Stimulated activated CD4-positive, alpha-beta T cell treated with anti-CD3 and anti-CD28 coated beads, TNF-alpha, amount 100 ng/mL, for 48 hours (primary cell): ENCODE measurements at regions not wholly inside any gene's neighbourhood (a gene's known extent, or its start where the extent isn't known, plus 50 kb on each side); places are given as distances from the start of the nearest gene placed in this dataset.
"Not testable (repeated sequence)": the region's sequence is repeated elsewhere in the genome, so short reads cannot be mapped to it uniquely, and the experiment has no call there.

Experiments
- DNase-seq, 3 donors: peaks; one replicate each; pipeline ENCODE4 v3.0.0-alpha.2; 2020; ENCODE audit warnings: low read depth in 3 of 3

DNA sequence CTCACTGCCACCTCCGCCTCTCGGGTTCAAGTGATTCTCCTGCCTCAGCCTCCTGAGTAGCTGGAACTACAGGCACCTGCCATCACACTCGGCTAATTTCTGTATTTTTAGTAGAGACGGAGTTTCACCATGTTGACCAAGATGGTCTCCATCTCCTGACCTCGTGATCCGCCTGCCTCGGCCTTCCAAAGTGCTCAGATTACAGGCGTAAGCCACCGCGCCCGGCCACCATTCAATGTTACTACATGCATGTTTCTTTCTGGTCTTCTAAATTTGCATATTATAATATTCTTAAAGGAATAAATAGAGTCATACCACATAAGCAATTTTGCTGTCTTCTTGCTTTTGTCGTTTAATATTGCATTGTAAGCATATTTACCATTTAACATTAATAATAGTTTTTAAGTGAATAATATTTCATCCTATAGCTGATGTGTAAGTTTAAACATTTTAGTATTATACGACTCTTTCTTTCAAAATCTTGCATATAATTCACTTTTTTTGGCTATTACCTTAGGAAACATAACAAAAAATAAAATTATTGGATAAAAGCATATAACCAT is 1270.4 kb downstream of the ADGRL3 start:
- DNase-seq, result no peak

DNA sequence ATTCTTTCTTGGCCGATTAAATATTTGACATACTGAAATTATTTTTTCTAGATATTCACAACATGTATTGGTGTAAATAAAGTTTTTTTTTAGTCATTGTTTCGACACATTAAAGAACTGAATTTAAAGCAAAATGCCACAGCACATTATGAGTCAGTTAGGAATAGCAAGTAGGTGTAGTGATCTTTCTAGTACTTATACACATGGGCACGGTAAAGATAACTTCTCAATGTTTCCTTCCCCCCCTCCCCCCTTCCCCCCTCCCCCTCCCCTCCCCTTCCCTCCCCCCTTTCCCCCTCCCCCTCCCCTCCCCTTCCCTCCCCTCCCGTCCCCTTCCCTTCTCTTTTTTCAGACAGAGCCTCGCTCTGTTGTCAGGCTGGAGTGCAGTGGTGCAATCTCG is 1269.9 kb downstream of the ADGRL3 start:
- no peak for DNase-seq

DNA sequence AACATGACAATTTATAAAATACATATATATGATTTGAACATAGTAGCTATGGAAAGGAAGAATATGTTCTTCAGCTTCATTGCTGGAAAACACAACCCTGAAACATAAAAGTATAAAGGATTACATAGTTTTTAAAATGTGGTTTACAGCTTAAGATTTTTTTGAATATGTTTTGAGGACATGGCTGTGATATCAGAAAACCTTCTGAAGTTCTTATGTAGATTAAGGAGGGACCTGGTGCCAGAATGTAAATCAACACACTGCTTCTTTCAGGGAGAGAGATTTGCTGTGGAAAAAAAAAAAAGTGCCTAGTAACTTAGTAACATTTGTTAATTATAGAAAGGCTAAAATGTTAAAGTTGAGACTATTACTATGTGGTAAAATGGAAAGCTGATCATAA is 1261.8 kb downstream of the ADGRL3 start:
- DNase-seq, result no peak

DNA sequence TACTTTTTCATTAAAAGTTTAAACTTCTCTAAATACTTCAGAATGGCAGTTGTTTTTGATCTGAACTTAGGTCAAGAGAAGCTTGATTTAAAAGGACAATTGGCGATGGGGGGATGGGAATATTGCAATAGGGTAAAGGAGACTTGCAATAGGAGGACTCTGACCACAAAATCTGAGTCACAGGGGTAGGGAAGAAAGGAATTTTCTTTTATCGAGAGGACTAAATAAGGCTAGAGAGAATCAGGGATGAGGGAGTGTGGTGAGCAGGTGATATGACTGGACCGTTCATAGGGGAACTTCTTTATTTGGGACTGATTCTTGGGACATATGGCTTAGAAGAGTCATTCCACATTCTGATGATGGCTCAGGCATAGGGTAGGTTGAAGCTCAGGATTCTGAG is 1260.2 kb downstream of the ADGRL3 start:
- no peak for DNase-seq

DNA sequence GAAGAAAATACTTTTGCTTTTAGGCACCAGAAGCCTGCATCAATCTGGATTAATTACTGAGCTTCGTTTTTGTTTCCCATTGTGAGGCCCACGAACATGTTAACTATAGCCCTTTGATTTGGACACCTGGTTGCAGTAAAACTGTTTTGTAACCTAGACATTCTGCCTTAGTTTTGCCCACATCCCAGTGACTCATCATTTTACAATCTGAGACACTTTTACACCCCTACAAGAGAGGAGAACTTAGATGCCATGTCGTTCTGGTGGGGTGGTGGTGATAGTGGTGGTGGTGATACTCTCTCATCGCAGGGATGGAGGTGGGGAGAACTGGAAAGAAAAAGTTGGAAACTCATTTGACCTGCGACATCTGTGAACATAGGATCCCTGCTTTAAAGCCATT is 1257.2 kb downstream of the ADGRL3 start:
- no peak for DNase-seq

DNA sequence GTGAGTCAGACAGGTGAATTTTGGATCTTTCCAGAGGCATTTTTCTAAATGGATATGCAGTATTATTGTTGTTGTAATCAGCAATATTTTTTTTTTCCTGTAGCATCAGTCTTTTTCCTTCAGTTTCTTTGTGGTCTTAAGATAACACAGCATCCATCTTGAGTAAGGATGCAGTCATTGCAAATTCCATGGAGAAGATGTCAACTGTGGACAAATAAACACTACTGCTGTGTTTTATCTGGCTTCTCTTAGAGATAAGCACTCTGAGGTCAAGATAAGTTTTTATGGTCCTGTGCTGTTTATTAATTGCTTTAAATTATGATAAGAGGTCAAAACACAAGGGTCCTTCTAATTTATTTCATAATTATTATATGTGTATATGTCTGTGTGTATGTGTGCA is 1255.7 kb downstream of the ADGRL3 start:
- DNase-seq, result no peak

DNA sequence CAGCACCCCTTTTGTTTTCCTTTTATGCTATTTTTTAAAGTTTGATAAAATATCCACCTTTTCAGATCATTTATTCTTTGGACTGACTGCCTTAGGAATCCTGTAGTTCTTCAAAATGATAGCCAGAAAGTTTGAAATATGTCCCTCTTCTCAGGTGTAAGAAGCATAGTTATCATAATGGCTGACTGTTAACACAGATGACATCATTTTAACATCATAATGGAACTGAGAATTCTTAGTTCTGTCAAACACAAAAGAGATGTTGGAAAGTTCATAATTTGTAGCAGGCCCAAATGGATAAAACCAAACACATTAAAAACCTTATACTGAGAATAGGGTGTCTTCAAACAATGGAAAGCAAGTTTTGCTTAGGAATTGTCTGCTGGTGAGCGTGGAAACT is 1254.4 kb downstream of the ADGRL3 start:
- DNase-seq, result no peak

DNA sequence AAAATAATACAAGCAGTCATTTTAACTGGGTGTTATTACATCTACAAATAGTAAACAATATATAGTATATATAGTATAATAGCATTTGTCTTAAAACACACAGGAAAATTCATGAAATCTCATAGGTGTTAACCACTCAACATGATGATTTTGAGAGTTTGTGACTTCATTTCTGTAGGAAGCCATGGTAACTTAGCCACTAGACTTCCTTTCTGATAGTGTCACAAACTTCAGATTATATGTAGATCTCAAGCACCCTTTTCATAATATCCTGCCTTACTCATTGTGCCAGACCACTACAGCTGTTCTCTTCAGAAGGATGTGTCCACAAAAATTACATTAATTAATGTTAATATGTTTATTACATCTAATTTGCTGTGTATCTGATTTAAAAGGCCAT is 1250.6 kb downstream of the ADGRL3 start:
- no peak for DNase-seq

DNA sequence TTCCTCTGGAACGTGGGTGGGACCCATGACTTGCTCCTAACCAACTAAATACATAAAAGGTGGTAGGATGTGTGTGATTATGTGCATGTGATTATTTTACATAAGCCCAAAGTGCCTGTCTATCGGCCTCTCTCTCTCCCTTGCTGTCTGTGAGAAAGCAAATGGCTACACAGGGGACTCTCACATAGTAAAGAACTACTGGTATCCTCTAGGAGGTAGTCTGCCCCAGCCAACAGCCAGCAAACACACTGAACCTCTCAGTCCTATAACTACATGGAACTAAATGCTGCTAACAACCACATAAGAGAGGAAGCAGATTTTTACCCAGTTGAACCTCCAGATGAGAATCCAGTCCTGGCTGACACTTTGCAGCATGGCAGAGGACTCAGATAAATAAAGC is 1249.4 kb downstream of the ADGRL3 start:
- DNase-seq, result no peak

DNA sequence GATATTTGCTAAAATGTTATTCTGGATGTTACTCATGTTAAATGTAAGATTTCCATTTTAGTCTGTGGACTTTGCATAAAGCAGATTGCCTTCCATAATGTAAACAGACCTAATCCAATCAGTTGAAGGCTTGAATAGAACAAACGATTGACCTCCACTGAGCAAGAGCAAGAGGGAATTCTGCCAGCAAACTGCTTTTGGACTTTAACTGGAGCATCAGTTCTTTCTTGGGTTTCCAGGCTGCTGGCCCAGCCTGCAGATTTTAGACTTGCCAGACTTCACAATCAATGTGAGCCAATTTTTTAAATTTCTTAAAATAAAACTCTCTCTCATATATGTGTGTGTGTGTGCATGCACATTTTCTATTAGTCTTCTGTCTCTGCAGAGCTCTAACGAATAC is 1248.8 kb downstream of the ADGRL3 start:
- DNase-seq, result no peak

DNA sequence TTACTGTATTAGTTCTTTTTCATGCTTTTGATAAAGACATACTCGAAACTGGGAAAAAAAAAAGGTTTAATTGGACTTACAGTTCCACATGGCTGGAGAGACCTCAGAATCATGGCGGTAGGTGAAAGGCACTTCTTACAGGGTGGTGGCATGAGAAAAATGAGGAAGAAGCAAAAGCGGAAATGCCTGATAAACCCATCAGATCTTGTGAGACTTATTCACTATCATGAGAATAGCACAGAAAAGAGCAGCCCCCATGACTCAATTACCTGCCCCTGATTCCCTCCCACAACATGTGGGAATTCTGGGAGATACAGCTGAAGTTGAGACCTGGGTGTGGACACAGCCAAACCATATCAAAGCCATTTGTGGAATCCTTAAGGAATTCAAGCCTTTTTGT is 1238.9 kb downstream of the ADGRL3 start:
- no peak for DNase-seq

DNA sequence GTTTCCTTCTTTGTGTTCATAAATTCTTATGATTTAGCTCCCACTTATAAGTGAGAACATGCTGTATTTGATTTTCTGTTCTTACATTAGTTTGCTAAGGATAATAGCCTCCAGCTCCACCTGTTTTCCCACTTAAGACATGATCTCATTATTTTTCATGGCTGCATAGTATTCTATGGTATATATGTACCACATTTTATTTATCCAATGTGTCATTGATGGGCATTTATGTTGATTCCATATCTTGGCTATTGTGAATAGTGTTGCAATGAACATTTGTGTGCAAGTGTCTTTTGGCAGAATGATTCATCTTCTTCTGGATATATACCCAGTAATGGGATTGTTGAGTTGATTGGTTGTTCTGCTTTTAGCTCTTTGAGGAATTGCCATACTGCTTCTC is 1234.8 kb downstream of the ADGRL3 start:
- DNase-seq, result no peak

DNA sequence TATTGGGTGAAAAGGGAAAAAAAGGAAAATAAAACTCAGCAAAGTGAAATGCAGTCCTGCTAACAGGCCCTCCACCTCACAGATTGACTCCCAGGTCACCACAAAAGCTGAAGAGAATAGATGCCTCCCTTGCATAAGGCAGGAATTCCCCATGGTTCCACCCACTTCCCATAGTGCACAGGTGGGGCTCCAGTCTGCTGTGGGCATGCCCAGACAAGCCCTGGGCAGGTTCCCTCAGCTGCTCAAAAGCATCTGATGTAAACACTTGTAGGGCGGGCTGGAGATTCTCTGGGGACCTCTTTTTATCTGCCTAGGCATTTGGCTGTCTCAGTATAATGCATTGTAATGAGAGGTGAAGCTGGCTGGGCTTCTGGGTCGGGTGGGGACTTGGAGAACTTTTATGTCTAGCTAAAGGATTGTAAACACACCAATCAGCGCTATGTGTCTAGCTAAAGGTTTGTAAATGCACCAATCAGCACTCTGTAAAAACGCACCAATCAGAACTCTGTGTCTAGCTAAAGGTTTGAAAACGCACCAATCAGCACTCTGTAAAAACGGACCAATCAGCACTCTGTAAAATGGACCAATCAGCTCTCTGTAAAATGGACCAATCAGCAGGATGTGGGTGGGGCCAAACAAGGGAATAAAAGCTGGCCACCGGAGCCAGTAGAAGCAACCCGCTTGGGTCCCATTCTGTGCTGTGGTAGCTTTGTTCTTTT is 1231.5 kb downstream of the ADGRL3 start:
- DNase-seq, result not testable (repeated sequence)

DNA sequence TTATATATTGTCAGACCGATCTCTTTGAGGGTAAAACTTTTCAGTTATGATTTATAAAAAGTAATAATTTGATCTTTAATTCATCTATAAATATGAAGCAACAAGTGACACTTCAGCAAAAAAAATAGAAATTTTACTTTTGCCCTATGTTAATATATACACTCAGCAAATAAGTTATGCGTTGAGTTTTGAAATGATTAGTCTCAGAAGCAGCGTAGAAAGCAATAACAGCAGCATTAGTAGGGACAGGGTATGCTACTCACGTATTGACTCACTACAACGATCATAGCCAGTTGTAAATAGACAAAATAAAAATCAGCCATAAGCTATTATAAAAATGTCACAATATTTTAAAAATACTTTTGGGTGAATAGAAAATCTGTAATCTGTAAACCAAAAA is 1229.2 kb downstream of the ADGRL3 start:
- DNase-seq, result no peak

DNA sequence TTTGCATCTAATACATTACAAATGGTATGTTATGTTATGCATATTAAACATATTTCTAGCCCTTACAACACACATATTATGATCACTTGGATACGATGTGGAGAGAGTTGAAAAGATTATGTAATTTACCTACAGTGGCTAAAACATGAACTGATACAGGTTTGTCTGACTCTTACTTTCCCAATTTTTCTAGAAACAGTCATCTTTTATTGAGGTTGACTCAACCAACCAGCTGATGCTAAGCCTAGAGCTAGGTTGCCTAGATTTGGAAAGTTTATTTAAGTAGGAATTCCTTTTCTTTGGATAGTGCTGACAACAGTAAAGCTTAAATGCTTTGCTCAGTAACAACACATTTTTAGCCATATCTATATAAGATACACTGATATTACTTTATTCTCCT is 1215.1 kb downstream of the ADGRL3 start:
- no peak for DNase-seq

DNA sequence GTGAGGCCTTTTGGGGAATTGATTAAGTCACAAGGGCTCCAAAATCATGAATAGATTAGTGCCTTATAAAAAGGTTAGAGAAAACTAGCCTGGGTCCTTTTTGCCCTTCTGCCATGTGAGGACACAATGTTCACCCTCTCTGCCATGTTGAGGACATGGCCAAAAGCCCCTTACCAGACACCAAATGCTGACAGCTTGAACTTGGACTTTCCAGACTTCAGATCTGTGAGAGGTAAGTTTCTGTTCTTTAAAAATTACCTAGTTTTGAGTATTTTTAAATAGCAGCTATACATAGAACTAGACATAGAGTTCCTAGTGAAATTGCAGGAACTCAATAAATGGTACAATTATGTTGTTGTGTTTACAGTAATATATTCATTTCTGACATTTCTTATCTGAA is 1214.4 kb downstream of the ADGRL3 start:
- DNase-seq, result no peak

DNA sequence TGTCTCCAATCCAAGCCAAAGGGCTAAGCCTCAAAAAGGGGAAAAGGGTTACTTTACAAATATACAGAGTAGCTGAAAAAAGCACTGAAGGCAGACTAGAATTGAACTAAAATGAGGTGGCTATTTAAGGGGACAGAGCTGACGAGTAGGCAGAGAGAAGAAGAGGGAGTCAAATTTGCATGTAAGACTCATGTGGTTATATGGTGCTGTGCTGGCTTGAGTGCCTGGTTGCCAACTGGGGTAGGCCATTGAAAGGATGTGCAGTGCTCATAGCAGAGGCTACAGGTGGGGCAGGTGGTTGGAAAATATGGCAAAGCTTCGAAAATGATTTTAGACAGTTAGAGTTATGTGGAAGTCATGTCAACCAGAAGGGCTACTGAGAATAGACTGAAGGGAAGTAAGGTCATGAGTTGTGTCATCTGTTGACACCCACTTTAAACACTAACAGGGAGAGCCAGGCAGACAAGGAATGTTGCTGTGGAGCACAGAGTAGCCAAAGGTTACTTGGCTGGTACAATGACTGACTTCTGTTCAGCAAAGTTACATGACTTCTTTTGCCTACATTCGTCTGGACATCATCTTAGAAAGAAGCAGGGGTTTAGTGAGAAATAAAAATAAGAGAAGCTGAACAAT is 1210.4 kb downstream of the ADGRL3 start:
- no peak for DNase-seq

DNA sequence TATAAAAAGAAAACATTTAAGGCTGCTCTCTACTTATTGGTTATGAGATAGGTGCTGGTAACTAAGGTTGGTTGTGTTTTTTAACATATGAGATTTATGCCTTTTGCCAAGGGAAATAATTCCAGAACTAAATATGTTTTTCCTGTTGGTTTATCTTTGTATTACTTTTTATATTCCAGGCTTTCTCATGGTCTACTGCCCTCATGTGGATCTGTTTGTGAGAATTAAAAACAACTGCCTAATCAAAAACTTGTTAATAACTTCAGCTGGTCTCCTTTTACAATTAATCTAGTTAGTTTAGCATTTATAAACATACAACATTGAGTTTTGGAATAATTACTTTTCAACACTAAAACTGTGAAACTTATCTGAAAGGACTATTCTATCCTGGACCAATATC is 1208.3 kb downstream of the ADGRL3 start:
- no peak for DNase-seq

DNA sequence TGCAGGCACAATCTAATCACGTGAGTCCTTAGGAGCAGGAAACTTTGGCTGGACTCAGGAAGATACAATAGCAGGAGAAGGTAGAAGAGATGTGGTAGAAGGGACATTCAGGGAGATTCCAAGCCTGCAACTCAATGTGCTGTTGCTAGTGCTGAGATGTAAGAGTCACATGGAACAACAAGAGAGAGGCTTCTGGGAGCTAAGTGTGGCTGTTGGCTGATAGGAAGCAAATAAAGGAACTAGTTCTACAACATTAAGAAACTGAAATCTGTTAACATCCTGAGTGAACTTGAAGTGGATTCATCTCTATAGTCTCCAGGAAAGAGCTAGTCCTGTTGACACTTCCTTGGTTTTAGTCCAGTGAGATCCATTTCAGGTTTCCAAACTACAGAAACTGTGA is 1207.4 kb downstream of the ADGRL3 start:
- DNase-seq, result no peak

DNA sequence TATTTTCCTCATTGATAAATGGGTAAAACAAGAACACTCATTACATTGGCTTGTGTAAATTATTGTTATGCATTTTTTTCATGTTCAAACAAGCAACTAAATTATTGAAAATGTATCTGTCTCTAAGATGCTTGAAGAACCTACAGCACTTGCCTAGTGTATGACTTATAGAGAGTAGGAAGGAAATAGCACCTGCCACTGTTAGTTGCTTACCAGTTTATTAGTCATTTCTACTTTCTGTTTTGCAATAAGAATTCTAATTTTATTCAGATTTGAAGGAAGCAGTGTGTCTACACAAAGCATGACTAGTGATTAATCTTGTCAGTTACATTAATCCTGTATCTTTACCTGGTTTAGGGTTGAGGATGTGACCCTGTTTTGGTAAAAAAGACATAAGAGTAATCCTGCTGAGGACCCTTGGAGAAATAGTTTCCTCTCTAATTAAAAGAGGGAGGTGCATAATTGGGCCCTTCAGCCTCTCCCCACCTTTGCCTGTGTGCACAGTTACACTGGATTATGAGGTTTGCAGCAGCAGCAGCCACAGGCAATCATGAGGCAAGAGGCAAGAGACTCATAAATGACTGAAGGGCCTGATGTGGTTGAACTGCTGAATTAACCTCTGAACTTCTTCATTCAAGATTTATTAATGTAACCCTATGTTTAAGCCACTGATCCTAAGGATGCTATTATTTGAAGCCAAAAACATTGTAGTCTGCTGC is 1202.1 kb downstream of the ADGRL3 start:
- no peak for DNase-seq

DNA sequence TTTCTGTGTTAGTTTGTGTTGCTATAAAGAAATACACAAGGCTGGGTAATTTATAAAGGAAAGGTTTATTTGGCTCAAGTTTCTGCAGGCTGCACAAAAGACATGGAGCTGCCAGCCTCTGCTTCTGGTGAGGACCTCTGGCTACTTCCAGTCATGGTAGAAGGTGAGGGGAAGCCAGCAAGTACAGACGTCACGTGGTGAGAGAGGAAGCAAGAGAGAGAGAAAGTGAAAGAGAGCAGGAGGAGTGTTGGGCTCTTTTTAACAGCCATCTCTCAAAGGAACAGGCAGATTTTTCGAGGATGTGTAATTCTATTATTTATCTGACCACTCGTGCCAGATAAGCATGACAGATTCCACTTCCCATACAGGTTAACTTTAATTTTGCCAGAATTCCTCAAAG is 1199.1 kb downstream of the ADGRL3 start:
- no peak for DNase-seq

DNA sequence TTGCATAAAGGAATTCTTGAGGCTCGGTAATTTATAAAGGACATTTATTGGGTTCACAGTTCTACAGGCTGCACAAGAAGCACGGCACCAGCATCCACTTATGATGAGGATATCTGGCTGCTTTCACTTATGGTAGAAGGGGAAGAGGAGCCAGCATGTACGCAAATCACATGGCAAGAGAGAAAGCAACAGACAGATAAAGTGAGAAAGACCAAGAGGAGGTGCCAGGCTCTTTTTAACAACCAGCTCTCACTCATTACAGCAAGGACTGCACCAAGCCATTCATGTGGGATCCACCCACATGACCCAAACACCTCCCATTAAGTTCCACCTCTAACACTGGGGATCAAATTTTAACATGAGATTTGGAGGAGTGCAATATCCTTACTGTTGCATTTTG is 1198.2 kb downstream of the ADGRL3 start:
- no peak for DNase-seq

DNA sequence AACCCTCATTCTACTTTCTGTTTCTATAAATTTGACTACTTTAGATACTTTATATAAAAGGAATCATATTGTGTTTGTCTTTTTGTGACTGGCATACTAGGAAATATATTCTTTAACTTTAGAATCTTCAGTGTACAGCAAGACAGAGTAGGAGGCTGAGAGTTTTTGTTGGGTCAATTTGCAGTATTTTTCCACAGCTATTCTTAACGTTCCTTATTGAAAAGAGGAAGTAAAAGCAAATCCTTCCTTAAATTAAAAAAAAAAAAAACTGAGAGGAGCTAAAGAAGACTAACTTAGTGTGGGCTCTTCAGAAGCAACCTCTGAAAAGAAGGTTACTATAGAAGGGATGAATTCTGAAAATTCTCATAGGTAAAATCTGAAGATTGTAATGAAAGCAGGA is 1194.6 kb downstream of the ADGRL3 start:
- DNase-seq, result no peak
